UCSD-AML1 (cell line): ENCODE measurements at regions not wholly inside any gene's neighbourhood (a gene's known extent, or its start where the extent isn't known, plus 50 kb on each side); places are given as distances from the start of the nearest gene placed in this dataset.

Source experiments
- DNase-seq: peaks from one replicate; lab custom pipeline; 2025; ENCODE audit not compliant: unreplicated experiment; lab: John Stamatoyannopoulos, UW

DNA sequence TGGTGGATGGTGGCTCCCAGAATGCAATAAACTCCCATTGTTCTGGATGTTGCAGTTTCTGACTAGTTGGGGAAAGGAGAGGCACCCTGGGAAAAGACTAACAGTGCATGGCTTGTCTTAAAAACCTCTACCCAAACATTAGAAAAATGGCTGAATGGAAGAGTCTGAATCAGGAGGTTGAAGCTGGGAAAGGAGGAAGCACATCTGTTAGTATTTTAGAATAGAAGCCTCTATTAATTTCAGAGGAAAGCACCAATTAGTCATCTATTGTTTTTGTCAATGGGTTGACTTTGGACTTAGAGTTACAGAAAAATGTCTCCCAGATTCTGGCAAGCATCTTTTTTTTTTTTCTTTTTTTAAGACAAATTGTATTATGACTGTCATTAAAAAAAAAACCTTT, 56.1 kb upstream of the ELMO1 start:
- no peak for DNase-seq

DNA sequence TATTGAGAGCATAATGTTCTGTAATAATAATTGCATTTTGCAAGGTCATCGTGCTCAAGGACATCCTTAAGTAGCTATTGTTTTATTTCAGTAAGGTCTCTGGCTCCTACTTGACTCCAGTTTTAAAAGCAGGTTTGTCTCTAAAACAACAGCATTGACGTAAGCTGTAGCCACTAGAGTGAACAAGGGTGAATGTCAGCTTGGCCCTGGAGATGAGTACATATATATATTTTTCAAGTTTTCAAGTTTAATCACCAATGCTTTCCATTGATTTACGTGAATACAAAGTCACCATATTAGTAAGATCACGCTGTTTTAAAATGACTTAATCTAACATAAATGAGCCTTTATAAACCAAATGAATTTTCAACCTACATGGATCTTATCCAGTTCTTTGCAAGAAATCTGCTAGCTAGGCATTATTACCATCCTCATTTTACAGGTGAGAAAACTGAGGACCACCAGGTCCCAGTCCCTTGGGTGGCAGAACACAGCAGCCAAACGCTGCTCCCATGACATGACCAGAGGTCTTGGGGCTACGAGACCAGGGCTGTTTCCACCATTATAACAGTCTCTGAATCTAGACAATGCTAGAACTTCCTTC, 57.2 kb upstream of the ELMO1 start:
- no peak for DNase-seq

DNA sequence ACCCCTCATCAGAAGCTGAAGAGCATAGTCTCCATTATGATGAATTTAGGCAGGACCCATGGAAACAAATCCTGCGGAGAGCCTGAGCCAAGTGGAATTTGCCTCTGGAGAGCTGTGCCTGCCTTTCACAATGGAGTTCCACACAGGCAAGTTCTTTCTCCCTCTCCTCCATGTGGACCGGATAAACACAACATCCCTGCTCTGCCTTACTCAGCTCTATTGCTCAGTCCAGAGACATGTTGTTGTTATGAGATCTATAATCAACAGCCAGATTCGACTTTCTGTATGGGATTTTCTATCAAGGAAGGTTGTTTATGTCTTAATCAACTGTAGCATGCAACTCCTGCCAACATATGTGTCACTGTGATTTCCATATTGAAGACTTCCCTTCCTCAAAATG, 59.5 kb upstream of the ELMO1 start:
- no peak for DNase-seq

DNA sequence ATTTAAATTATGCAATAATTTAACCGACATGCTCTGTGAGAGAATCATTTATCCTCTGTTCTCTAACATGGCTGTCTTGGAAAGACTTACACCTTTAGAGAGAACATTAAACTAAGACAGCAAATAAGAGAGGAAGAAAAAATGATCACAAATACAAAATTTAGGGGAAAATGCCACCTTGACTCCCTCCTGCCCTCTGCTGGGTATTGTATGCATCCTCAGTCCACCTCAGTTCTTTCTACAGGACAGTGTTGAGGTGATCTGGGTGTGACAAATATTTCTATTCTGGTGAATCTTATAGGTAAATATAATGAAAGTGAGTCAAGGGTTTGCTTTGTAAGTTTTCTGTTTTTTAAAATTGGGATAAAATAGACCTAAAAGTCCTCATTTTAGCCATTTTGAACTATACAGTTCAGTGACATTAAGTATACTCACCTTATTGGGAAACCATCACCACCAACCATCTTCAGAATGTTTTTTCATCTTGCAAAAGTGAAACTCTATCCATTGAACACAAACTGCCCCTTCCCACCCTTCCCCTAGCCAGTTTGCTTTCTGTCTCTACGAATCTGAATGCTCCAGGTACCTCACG, 61.5 kb upstream of the ELMO1 start:
- no peak for DNase-seq

DNA sequence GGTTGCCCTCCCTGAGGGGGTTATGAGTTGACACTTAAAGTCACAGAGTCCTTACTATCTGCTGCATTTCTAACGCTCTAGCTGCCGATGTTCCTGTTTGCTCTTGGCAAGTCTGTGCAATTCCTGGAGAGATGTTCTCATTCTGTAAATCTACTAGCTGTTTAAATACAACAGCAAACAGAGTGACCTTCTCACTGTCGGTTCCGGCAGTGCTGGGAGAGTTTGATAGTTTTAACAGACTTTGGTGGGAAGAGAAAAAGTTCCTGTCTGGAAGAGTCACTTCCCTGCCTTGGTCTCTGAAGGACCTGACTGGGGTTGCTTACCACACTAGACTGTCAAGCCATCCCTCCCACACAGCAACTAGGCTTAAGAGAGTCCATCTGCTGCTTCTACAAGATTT, 63.3 kb upstream of the ELMO1 start:
- no peak for DNase-seq

DNA sequence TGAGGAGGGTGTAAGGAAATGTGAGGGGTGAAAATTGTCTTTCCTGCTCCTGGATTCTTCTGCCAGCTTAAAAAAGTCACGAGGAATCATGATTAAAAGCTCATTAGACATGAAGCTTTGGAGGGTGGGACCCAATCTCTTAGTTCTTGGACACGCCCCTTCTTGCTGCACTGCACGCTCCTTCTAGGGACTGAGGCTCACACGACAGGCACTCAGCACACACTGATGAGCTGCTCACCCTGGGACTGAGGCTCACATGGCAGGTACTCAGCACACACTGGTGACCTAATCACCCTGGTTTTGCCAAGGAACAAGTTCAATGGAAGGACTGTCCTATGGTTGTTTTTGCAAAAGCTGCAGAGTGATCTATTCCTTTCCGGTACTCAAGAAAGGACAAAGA, 65.8 kb upstream of the ELMO1 start:
- no peak for DNase-seq

DNA sequence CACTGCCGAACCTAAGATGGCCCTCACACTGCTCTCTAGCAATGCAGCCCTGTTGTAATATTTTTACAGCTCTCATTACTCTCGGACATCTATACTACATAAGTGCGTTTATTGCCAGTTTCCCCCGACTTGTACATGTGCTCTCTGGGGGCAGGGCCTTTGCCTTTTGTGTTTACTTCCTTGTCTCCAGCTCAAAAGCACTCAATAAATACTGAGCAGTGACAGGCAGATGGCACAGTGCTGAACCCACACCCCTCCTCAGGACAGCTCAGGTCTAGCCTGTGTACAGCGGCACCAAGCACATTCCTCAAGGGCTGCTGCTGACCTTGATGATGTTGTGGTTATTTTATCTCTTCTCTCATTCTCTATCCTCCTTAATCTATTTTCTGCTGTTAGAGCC, 68.0 kb upstream of the ELMO1 start:
- DNase-seq, result no peak

DNA sequence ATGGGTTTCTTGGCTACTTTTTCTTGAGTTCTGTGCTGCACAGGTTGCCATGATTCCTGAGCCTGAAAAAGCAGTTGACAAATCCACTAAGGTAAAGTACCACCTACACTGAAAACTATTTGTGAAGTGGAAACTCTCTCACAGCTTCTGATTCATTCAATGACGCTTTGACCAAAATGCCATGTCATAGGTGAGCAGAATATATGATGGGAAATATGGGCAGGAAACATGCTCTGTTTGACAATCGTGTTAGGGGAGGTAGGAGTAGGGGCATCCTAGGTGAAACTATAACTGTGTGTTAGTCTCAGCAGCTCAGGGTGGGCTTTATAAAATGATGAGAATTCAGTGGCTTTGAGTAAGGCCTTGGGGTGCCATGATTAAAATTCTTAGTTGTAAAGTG, 69.6 kb upstream of the ELMO1 start:
- no peak for DNase-seq

DNA sequence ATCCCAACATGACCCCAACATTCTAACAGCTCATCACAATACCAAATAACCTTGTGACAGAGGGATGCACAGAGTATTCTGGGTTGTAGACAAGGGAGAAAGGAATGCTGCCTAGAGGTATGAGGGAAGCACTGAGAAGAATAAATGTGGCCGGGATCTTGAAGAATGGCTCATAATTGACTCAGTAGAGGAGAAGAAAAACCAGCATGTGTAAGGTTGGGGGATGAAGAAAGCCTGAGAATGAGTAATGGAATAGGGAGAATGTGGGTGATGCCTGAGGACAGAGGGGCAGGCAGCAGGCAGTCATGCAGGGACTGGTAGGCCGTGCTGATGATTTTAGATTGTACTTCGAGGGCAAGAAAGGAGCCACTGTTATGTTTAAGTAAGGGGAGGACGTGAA, 75.4 kb upstream of the ELMO1 start:
- DNase-seq, result no peak

DNA sequence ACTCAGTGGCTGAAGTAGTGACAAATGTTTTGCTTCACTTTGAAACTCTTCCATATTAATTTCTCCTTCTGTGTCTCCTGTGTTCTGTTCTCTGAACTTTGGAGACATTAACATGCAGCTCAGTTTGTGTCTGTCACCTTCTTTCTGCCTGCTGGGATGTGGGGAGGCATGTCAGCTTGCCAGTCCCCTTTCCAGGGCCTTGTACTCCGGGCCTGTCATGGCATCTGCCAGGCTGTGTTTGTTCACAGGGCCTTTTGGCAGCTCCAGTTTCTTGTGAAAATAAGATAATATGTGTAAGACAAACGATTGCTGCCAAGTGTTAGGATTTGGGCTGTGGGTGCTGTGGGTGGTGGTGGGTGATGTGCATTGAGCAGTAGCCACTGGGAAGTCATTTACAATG, 76.1 kb upstream of the ELMO1 start:
- DNase-seq, result no peak

DNA sequence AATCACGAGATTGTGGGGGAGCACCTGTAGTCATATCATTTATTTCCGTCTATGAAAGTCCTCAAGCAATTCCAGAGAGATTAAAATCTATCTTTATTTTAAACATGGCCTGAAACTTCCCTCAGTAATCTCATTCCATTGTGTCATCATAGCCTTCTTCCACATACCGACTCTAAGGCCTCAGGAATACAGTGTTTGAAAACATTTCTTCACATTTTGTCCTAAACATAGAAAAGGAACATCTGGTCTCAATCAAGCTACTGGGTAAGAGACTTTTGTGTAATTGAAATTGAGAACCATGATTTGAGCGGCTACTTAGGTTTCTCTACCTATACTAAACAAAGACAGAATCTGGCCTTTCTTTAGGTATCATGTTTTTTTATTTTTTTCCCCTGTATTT, 78.0 kb upstream of the ELMO1 start:
- DNase-seq, result no peak

DNA sequence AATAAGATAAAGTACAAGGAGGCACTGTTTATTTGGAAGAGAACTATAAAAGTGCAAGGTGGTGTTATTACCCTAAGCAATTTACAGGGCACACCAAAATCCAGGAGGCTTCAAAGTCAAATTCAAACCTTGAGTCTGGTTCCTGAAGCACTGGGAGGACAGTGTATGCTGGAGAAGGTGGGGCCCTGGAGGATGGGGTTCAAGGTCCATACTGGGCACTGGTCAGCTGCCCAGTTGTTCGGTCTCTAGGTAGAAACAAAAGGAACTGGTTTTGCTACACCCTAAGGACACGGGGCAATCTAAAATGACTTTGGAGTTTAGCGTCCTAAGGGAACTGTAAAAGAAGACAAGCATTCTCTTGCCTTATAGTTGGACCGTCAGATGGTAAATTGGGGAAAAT, 78.4 kb upstream of the ELMO1 start:
- no peak for DNase-seq

DNA sequence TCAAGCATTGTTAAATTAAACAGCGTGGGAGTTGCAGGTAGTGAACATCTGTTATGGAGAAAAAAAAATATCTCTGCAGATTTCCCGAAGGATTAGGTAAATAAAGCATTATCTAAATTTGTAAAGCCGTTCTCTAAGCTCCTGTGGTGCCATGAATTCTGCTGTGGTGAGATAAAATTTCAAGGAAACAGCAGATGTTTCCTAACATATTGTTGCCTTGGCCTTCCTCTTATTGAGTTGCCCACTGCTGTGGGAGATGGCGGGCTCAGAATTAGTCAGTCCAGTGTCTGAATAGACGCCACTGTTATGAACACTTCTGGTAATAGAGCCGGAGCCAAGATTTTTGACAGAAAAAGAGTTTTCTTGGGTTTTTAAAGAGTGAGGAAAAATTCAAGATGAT, 82.6 kb upstream of the ELMO1 start:
- peak; percentile 12 for DNase-seq

DNA sequence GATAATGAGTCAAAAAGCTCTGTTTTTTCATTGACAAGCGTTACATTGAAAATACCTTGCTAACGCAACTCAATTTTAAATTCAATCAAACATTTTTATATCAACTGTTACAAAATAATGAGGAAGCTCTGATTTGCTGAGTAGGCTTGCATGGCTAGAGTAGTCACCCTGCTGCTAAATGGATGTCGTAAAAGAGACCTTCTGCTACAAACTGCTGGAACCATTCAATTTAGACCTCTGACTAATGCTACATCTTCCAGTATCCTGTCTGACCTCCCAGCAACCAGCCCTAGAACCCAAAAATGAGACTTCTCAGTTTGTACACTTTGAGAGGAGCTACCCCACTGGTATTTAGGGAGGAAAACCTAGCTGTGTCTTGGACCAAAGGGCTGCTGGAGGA, 84.0 kb upstream of the ELMO1 start:
- DNase-seq, result no peak

DNA sequence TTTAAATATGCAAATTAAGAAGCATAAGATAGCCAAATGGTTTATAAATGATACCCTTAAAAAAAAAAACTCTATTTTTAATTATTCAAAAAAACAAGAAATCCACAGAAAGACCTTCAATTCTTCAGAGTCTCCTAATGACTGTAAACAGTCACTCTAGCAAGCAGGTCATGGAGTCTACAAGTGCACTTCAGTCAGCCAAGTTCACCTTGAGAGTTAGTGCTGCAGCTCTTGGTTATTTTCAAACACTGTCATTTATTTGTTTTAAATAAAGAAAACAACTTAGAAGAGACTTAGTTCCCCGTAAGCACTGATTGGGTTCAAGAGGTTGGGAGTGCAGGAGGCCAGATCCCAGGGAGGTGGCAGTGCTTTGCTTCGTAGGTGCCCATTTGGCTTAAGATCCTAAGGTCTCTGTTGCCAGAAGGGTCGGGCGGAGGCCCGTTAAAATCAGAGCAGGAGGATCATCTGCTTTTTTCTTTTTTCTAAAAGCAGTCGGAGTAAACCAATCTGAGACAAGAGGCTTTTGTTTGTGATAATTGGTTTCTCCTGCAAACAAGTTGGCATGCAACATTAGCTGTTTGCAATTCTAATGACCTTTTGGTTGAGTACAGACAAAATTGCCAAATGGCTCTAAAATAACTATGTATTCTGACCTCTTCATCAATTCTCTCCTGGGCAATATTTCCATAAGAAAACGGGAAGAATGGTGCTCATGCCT, 86.4 kb upstream of the ELMO1 start:
- no peak for DNase-seq

DNA sequence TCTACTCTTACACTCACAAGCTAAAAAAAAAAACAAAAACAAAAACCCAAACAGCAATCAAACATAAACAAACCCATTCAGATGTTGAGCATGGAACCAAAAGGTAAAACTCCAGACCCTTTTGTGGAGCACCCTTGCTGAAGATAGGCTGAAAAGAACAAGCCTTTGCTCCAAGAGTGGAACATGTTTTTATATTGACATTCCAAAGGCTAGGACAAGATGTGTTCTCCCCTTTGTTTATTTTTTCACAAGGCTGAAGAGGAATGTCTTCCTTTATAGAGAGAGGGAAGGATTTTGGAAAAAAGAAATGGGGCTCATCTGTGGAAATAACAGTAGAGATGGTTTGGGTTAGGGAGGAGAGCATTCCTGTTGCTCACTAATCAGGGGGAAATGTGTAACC, 87.2 kb upstream of the ELMO1 start:
- no peak for DNase-seq

DNA sequence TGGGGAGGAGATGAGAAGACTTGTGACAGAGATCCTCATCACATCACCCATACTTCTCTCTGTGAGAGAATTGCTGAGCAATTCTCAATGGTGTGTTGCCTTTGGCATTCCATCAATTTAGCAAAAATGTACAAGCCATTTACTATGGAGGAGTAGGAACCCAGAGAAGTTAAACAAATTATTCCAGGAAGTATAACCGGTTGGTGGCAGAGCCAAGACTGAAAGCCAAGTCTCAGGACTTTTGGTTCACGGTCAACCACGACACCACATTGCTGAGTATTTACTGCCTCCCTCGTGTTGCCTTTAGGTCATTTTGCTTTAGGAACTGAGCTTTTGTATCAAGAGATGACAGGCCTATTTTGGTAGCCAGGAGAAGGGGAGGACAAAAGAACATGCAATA, 88.0 kb upstream of the ELMO1 start:
- no peak for DNase-seq

DNA sequence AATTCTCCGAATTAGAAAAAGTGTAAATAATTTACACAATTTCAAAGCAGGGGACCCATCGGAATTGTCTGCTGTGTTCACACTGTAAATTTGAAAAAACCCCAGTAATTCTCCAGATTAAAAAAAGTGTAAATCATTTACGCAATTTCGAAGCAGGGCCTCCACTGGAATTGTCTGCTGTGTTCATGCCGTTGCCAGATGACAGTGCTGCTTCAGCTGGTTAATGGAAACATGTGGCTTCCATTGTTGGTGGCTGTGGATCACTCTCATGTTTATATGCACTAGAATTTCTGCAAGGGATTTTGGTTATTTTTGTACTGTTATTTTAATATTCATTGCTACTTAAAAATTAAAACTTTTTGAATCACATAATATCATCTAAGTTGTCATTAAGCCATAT, 88.8 kb upstream of the ELMO1 start:
- DNase-seq, result no peak

DNA sequence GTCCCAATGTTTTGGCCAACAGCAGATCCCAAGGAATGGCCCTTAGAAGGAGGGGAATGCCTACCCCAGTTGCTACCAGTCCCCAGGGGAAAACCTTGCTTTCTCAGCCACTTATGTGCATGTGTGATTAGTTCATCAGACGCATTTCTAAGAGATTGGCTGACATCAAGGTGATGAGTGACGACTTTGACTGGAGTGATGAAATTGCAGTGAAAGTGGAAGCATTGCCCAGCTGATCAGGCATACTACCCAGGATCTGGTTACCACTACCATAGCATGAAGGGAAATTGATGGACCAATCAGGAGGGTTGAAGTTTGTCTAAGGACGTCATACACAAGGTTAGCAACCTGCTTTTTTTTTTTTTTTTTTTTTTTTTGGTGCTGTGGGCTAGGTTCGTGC, 90.3 kb upstream of the ELMO1 start:
- DNase-seq, result no peak

DNA sequence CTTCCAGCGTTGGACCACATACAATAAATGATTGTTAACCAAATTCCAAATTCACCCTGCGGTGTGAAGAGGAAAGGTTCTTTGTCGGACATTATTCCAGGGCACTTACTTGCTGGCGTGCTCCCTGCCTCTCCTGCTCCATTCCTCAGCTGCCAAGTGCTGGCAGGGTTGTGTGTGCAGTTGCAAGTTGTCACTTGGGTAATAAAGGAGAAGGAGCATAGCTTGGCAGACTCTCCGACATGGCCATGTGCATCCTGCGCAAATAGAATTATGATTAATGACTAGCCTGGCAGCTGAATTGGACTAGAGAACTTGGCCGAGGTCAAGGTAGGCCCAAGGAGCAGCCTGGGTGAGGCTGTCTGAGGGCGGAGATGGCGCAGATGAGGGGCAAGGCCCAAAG, 92.3 kb upstream of the ELMO1 start:
- no peak for DNase-seq

DNA sequence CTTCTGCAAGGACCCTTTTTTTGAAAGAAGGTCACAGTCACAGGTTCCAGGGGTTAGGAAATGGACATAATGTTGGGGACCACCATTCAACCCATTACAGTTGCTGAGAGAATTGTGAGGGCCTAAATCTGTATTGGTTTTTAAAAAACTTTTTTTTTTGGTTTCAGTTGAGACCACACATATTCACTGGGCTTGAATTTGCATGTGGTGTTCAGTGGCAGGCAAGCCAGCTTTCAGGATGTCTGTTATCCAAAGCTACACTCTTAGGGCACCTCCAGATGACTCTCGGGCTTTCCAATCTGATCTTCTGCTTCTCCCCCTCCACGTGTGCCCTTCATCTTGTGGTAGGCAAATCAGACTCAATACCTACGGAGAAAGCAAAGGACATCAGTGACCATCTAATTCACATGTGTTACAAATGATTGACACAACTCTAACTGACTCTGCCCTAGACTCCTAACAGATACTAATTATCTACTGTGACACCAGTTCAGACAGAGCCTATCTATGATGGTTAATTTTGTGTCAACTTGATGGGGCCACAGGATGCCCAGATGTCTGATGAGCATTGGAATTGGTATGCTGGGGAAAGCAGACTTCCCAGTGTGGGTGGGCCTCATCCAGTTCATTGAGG, 93.3 kb upstream of the ELMO1 start:
- no peak for DNase-seq
